ENCODE measurements at regions not wholly inside any gene's neighbourhood (a gene's known extent, or its start where the extent isn't known, plus 50 kb on each side); places are given as distances from the start of the nearest gene placed in this dataset.

DNA sequence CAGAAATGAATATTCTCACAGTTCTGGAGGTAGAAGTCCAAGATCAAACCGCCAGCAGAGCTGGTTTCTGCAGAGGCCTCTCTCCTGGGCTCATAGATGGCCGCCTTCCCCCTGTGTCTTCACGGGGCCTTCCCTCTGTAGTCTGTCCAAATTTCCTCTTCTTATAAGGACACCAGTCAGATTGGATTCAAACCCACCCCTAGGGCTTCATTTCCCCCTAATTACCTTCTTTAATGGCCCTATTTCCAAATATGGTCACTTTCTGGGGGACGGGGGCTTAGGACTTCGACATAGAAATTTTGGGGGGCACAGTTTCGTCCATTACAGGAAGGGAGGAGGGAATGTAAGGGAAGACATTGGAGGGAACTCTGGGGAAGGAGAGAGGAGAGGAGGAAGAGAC lies 132.6 kb downstream of the DDX1 start:
- no peak for TF ChIP-seq CTCF (conservative IDR thresholded peaks at IDR 0.05; ENCODE audit: control insufficient read depth, insufficient read depth, low read depth, low read length)
- DNase-seq (ENCODE audit: low read depth): no peak
- no peak overlapping the region for H3K4me3 ChIP-seq (ENCODE audit: control insufficient read depth, low read depth, low read length)

- no peak overlapping the region for H3K4me3 ChIP-seq (ENCODE audit: control insufficient read depth, low read depth, low read length)
- no peak for DNase-seq (ENCODE audit: low read depth)
- no peak for TF ChIP-seq CTCF (conservative IDR thresholded peaks at IDR 0.05; ENCODE audit: control insufficient read depth, insufficient read depth, low read depth, low read length)
These were observed 133.6 kb downstream of the DDX1 start for GRCh38 chr2:15725101-15725781.

DNA sequence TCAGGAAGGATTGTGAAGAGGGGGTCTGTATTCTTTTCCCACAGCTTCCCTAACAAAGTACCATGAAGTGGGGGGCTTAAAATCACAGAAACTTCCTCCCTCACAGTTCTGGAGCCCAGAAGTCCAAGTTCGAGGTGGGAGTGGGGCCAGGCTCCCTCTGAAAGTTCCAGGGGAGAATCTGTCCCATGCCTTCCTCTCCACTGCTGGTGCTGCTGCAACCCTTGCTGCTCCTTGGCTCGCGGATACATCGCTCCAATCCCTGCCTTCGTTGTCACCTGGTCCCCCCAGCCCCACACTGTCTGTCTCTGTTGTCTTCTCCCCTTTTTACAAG lies 134.1 kb downstream of the DDX1 start:
- no peak overlapping the region for H3K4me3 ChIP-seq (ENCODE audit: control insufficient read depth, low read depth, low read length)
- DNase-seq (ENCODE audit: low read depth): no peak
- no peak for TF ChIP-seq CTCF (conservative IDR thresholded peaks at IDR 0.05; ENCODE audit: control insufficient read depth, insufficient read depth, low read depth, low read length)

DNA sequence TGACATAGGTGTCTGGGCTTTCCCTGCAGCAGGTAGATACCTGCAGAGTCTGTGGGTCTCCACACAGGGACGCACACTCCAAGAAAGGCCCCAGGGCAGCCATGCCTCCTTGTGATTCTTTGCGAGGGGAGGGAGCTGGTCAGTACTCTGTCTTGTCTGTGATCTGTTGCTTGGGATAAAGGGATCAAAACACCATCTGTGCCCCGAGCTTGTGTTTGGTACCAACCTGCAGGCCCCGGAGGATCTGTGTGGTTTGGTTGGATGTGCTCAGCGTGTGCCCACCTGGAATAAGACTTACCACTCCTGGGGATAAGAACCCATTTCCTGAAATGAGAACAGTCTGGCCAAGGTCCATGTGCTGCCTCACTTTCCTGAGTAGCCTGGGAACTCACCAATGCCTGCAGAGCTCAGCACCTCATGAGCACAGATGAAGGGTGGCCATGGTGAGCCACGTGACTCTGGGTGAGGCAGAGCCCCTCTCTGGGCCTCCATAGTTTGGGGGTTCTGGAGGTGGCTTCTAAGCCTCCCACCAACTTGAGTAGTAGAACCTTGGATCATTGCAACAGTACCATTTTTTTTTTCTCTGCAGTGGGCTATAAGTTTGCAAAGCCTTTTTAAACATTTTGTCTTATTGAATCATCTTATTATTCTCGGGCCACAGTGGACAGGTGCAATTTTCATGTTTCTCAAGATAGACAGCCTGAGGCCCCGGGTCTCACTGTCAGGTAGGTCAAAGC lies 134.8 kb downstream of the DDX1 start:
- TF ChIP-seq CTCF (conservative IDR thresholded peaks at IDR 0.05; ENCODE audit: control insufficient read depth, insufficient read depth, low read depth, low read length): no peak
- DNase-seq (ENCODE audit: low read depth): no peak
- H3K4me3 ChIP-seq (ENCODE audit: control insufficient read depth, low read depth, low read length): no peak overlapping the region

DNA sequence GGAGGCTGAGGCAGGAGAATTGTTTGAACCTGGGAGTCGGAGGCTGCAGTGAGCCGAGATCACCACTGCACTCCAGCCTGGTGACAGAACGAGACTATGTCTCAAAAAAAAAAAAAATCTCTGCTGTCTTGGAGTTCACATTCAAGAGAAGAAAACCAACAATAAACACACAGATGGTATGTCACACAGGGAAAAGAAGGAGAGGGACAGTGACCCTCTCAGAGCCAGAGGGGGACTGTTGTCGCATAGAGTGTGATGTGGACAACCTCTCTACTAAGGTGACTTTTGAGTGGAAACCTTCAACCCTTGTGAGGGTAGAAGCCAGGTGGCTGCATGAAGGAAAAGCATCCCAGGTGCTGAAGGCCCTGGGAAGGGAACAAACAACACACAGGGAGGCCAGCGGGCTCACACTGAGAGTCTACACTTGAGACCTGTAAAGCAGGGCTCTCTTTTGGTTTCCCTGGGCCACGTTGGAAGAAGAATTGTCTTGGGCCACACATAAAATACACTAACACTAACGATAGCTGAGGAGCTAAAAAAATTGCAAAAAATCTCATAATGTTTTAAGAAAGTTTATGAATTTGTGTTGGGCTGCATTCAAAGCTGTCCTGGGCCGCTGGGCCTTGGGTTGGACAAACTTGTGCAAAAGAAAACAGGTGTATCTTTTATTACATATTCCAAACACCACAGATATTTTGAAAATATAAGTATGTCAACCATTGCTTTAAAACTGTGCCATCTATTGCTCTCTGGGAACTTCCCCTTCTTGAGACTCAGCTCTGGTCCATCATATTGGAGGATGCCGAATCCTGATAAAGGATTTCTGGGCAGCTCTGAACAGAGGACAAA lies 136.0 kb downstream of the DDX1 start:
- DNase-seq (ENCODE audit: low read depth): no peak
- H3K4me3 ChIP-seq (ENCODE audit: control insufficient read depth, low read depth, low read length): no peak overlapping the region
- no peak for TF ChIP-seq CTCF (conservative IDR thresholded peaks at IDR 0.05; ENCODE audit: control insufficient read depth, insufficient read depth, low read depth, low read length)

GRCh38 chr2:15728245-15728938 lies 136.7 kb downstream of the DDX1 start:
- no peak for DNase-seq (ENCODE audit: low read depth)
- H3K4me3 ChIP-seq (ENCODE audit: control insufficient read depth, low read depth, low read length): no peak overlapping the region
- TF ChIP-seq CTCF (conservative IDR thresholded peaks at IDR 0.05; ENCODE audit: control insufficient read depth, insufficient read depth, low read depth, low read length): no peak
